H1 (cell line): ENCODE measurements at regions not wholly inside any gene's neighbourhood (a gene's known extent, or its start where the extent isn't known, plus 50 kb on each side); places are given as distances from the start of the nearest gene placed in this dataset.

Experiments used
- CTCF ChIA-PET: fragments of 300-600 bp; sonication (Branson Sonifier 250); formaldehyde crosslinking; loops from one replicate; lab custom pipeline; 2021; ENCODE audit not compliant: partially characterized antibody; lab: Charles Lee
- POLR2A ChIA-PET: fragments of 300-600 bp; sonication (Branson Sonifier 250); formaldehyde crosslinking; loops from one replicate; lab custom pipeline; 2021; ENCODE audit warnings: inconsistent platforms; ENCODE audit not compliant: partially characterized antibody; lab: Charles Lee
- DNase-seq, 2 experiments: peaks; one replicate each; pipeline versions ENCODE4 v3.0.0 to v3.0.0-alpha.2; 2010 to 2022; ENCODE audit warnings: low spot score in 2 of 2, low read depth in 1 of 2, mixed read lengths in 1 of 2
- FAIRE-seq: peaks from 2 replicates; lab custom pipeline; 2011; peaks lifted over from hg19 to GRCh38; lab: Jason Lieb, UNC
- H2AFZ ChIP-seq: 2 replicates; pipeline ENCODE4 v1.8.1; 2012; ENCODE audit warnings: low read length, inconsistent platforms
- H2AK5ac ChIP-seq: 2 replicates; pipeline ENCODE4 v1.6.1; 2013; ENCODE audit warnings: low read depth, low read length
- H2BK120ac ChIP-seq: replicated peaks from 2 replicates; pipeline ENCODE3; 2013; ENCODE audit warnings: low read depth, low read length, inconsistent platforms
- H2BK12ac ChIP-seq: 2 replicates; pipeline ENCODE4 v1.6.1; 2013; ENCODE audit warnings: low read depth, low read length
- H2BK15ac ChIP-seq: 2 replicates; pipeline ENCODE4 v1.6.1; 2013; ENCODE audit warnings: low read length
- H2BK20ac ChIP-seq: 2 replicates; pipeline ENCODE4 v1.6.1; 2013; ENCODE audit warnings: low read length
- H2BK5ac ChIP-seq: 2 replicates; pipeline ENCODE4 v1.6.1; 2013; ENCODE audit warnings: low read depth, low read length
- H3K14ac ChIP-seq: 2 replicates; pipeline ENCODE4 v1.6.1; 2013; ENCODE audit warnings: inconsistent platforms; ENCODE audit not compliant: insufficient read length
- H3K18ac ChIP-seq: 2 replicates; pipeline ENCODE4 v1.6.1; 2013; ENCODE audit warnings: low read length; ENCODE audit errors: extremely low read depth
- H3K23ac ChIP-seq: 2 replicates; pipeline ENCODE4 v1.6.1; 2013; ENCODE audit warnings: inconsistent platforms; ENCODE audit not compliant: insufficient read length
- H3K23me2 ChIP-seq: 2 replicates; pipeline ENCODE4 v1.6.1; 2013; ENCODE audit warnings: low read depth, low read length
- H3K27ac ChIP-seq: 2 replicates; pipeline ENCODE4 v1.6.1; 2011; ENCODE audit warnings: low read depth, low read length, inconsistent platforms
- H3K27me3 ChIP-seq, 4 experiments: replicated peaks in 1 of 4; 1 replicate in 1 of 4; 2 replicates in 3 of 4; pipeline versions ENCODE4 v1.6.1 to v1.8.1; 2011 to 2013; ENCODE audit warnings: low read length in 3 of 4, mild to moderate bottlenecking in 3 of 4, inconsistent platforms in 2 of 4, mixed read lengths in 2 of 4, moderate library complexity in 1 of 4; ENCODE audit not compliant: control insufficient read depth in 3 of 4, insufficient read depth in 3 of 4; ENCODE audit errors: extremely low read depth in 1 of 4
- H3K36me3 ChIP-seq, 4 experiments: 2 replicates each; pipeline versions ENCODE4 v1.6.1 to v1.8.1; 2011 to 2013; ENCODE audit warnings: mild to moderate bottlenecking in 4 of 4, low read length in 3 of 4, moderate library complexity in 2 of 4, control low read depth in 1 of 4, inconsistent platforms in 1 of 4; ENCODE audit not compliant: insufficient read depth in 4 of 4, control insufficient read depth in 2 of 4
- H3K4ac ChIP-seq: replicated peaks from 2 replicates; pipeline ENCODE3; 2013; ENCODE audit warnings: low read length, low read depth, mixed read lengths, inconsistent platforms; ENCODE audit not compliant: insufficient read length
- H3K4me1 ChIP-seq, 4 experiments: replicated peaks in 1 of 4; 1 replicate in 1 of 4; 2 replicates in 3 of 4; pipeline versions ENCODE4 v1.6.1 to v1.8.1; 2011 to 2013; ENCODE audit warnings: low read length in 3 of 4, inconsistent platforms in 2 of 4, mixed read lengths in 1 of 4; ENCODE audit not compliant: insufficient read depth in 4 of 4, control insufficient read depth in 3 of 4
- H3K4me2 ChIP-seq, 2 experiments: 2 replicates each; pipeline versions ENCODE4 v1.6.1 to v1.8.1; 2011 to 2013; ENCODE audit warnings: low read depth in 2 of 2, low read length in 2 of 2, control low read depth in 1 of 2, inconsistent platforms in 1 of 2, mild to moderate bottlenecking in 1 of 2; ENCODE audit not compliant: insufficient read depth in 1 of 2
- H3K4me3 ChIP-seq, 4 experiments: fragments of 200-600, 300-600 bp in 1 of 4; sonication (generic), shearing (Covaris generic), sonication (Bioruptor Twin) in 1 of 4; 2 replicates each; pipeline versions ENCODE4 v1.5.1 to v1.8.1; 2011 to 2016; ENCODE audit warnings: low read length in 4 of 4, low read depth in 3 of 4, control low read depth in 2 of 4, inconsistent platforms in 2 of 4, mild to moderate bottlenecking in 2 of 4, mixed read lengths in 1 of 4, moderate library complexity in 1 of 4; ENCODE audit not compliant: insufficient read depth in 2 of 4; ENCODE audit errors: extremely low read depth in 1 of 4
- H3K56ac ChIP-seq: replicated peaks from 2 replicates; pipeline ENCODE3; 2013; ENCODE audit warnings: low read depth, mild to moderate bottlenecking, mixed read lengths, low read length, inconsistent platforms; ENCODE audit not compliant: insufficient read length
- H3K79me1 ChIP-seq: 2 replicates; pipeline ENCODE4 v1.6.1; 2013; ENCODE audit warnings: low read depth, low read length, control low read depth
- H3K79me2 ChIP-seq, 2 experiments: 2 replicates each; pipeline versions ENCODE4 v1.6.1 to v1.8.1; 2012 to 2013; ENCODE audit warnings: low read length in 2 of 2, mild to moderate bottlenecking in 2 of 2, inconsistent platforms in 1 of 2; ENCODE audit not compliant: insufficient read depth in 2 of 2, control insufficient read depth in 1 of 2
- H3K9ac ChIP-seq, 4 experiments: replicated peaks in 1 of 4; 1 replicate in 1 of 4; 2 replicates in 3 of 4; pipeline versions ENCODE4 v1.6.1 to v1.8.1; 2011 to 2013; ENCODE audit warnings: low read depth in 3 of 4, low read length in 3 of 4, control low read depth in 2 of 4, mild to moderate bottlenecking in 2 of 4, moderate library complexity in 2 of 4, inconsistent platforms in 1 of 4; ENCODE audit errors: extremely low read depth in 1 of 4
- H3K9me3 ChIP-seq, 2 experiments: 2 replicates each; pipeline versions ENCODE4 v1.6.1 to v1.8.1; 2012 to 2013; ENCODE audit warnings: mild to moderate bottlenecking in 2 of 2, moderate library complexity in 2 of 2, control low read depth in 1 of 2, inconsistent platforms in 1 of 2, low read depth in 1 of 2, low read length in 1 of 2, mixed read lengths in 1 of 2; ENCODE audit not compliant: insufficient read depth in 2 of 2
- H4K20me1 ChIP-seq, 2 experiments: replicated peaks in 1 of 2; 2 replicates each; pipeline versions ENCODE3 to v1.8.1; 2011 to 2013; ENCODE audit warnings: inconsistent platforms in 2 of 2, low read length in 2 of 2, mild to moderate bottlenecking in 1 of 2; ENCODE audit not compliant: insufficient read depth in 2 of 2, control insufficient read depth in 1 of 2
- H4K5ac ChIP-seq: 2 replicates; pipeline ENCODE4 v1.6.1; 2013; ENCODE audit warnings: low read length, low read depth, mixed read lengths, inconsistent platforms; ENCODE audit not compliant: insufficient read length
- H4K8ac ChIP-seq: 2 replicates; pipeline ENCODE4 v1.8.0; 2013; ENCODE audit warnings: mild to moderate bottlenecking, moderate library complexity, low read length, inconsistent platforms; ENCODE audit not compliant: insufficient read depth; ENCODE audit errors: extremely low read depth
- H4K91ac ChIP-seq: replicated peaks from 2 replicates; pipeline ENCODE3; 2013; ENCODE audit warnings: low read length, mixed read lengths, inconsistent platforms; ENCODE audit not compliant: insufficient read length
- CBX5 ChIP-seq: fragments of 300-800, 300-1000 bp; sonication (generic); IDR thresholded peaks from 2 replicates; pipeline ENCODE4 v1.7.1; 2016; ENCODE audit warnings: antibody characterized with exemption, low read length, low read depth
- CHD1 ChIP-seq: IDR thresholded peaks from 2 replicates; pipeline ENCODE4 v1.6.1; 2012; ENCODE audit warnings: low read depth, low read length, improper control_type of control experiment
- CHD2 ChIP-seq: IDR thresholded peaks from 2 replicates; pipeline ENCODE4 v1.6.1; 2012; ENCODE audit warnings: low read length, improper control_type of control experiment
- CTBP2 ChIP-seq: IDR thresholded peaks from 2 replicates; pipeline ENCODE4 v1.7.0; 2011; ENCODE audit warnings: borderline replicate concordance, mild to moderate bottlenecking, moderate library complexity, mixed read lengths, low read length; ENCODE audit not compliant: insufficient read depth, insufficient read length
- E2F6 ChIP-seq: IDR thresholded peaks from 2 replicates; pipeline ENCODE4 v1.6.1; 2012; ENCODE audit warnings: inconsistent platforms
- EGR1 ChIP-seq: IDR thresholded peaks from 2 replicates; pipeline ENCODE4 v1.6.1; 2011; ENCODE audit warnings: low read depth, low read length, borderline replicate concordance
- EP300 ChIP-seq, 2 experiments: IDR thresholded peaks; 1 replicate in 1 of 2; 2 replicates in 1 of 2; pipeline ENCODE4 v1.6.1; 2011 to 2012; ENCODE audit warnings: low read depth in 2 of 2, low read length in 2 of 2, mild to moderate bottlenecking in 2 of 2, borderline replicate concordance in 1 of 2, inconsistent platforms in 1 of 2, moderate library complexity in 1 of 2
- EZH2 ChIP-seq: fragments of 200-600 bp; sonication (generic); IDR thresholded peaks from 2 replicates; pipeline ENCODE4 v1.7.1; 2012; ENCODE audit warnings: low read depth, mild to moderate bottlenecking, moderate library complexity, low read length, inconsistent platforms; ENCODE audit not compliant: severe bottlenecking
- GABPA ChIP-seq: IDR thresholded peaks from 2 replicates; pipeline ENCODE4 v1.6.1; 2011; ENCODE audit warnings: mild to moderate bottlenecking, low read length, moderate library complexity, borderline replicate concordance; ENCODE audit not compliant: insufficient read depth
- GTF2F1 ChIP-seq: IDR thresholded peaks from 2 replicates; pipeline ENCODE4 v1.6.1; 2012; ENCODE audit warnings: low read depth, low read length, improper control_type of control experiment, borderline replicate concordance
- MAFK ChIP-seq: IDR thresholded peaks from 2 replicates; pipeline ENCODE4 v1.6.1; 2012; ENCODE audit warnings: low read depth, mild to moderate bottlenecking, improper control_type of control experiment, low read length
- SIN3A ChIP-seq, 2 experiments: IDR thresholded peaks in 1 of 2; conservative IDR thresholded peaks in 1 of 2; 2 replicates each; pipeline ENCODE4 v1.6.1; 2011 to 2012; ENCODE audit warnings: low read length in 2 of 2, improper control_type of control experiment in 1 of 2, low read depth in 1 of 2, mild to moderate bottlenecking in 1 of 2
- SIX5 ChIP-seq: IDR thresholded peaks from 2 replicates; pipeline ENCODE4 v1.6.1; 2011; ENCODE audit warnings: mild to moderate bottlenecking, low read depth, low read length
- TBP ChIP-seq: IDR thresholded peaks from 2 replicates; pipeline ENCODE4 v1.6.1; 2011; ENCODE audit warnings: low read depth, low read length, improper control_type of control experiment
- WGBS, 2 experiments: shearing (Covaris generic) in 1 of 2; methylation state at CpG; one replicate each; pipeline versions ENCODE4 v1.1.6 to v1.1.7; 2013 to 2015; ENCODE audit warnings: low lambda C conversion rate in 2 of 2, mixed read lengths in 2 of 2, inconsistent platforms in 1 of 2, low coverage in 1 of 2, missing lambda C conversion rate in 1 of 2; ENCODE audit not compliant: insufficient replicate concordance in 2 of 2, insufficient coverage in 1 of 2, insufficient read length in 1 of 2; ENCODE audit errors: extremely low coverage in 1 of 2, missing lambda C conversion rate in 1 of 2; 5-methylcytosine and 5-hydroxymethylcytosine counted together

- ChIA-PET CTCF (interaction anchor here (0.8 to 1.4 kb wide), 3 partner anchors 14 to 97 kb away, joined by 3 to 5 read pairs (median 3); no protein-coding TSS in a partner anchor), POLR2A (no interaction called here)
- H2AFZ ChIP-seq = no peak overlapping the region
- H2BK20ac ChIP-seq = no peak overlapping the region
- no peak overlapping the region for H2BK12ac ChIP-seq
- H3K23me2 ChIP-seq = no peaks in the 10 kb centered on the region
- H3K4me3 ChIP-seq = no peak overlapping the region
- H2BK120ac ChIP-seq = no peak overlapping the region
- no peak overlapping the region for H3K18ac ChIP-seq
- H4K91ac ChIP-seq = no peak overlapping the region
- H3K9ac ChIP-seq = no peak overlapping the region
- H3K27ac ChIP-seq = no peak overlapping the region
- no peaks in the 10 kb centered on the region for H3K79me1 ChIP-seq
- no peak overlapping the region for H2AK5ac ChIP-seq
- no peak overlapping the region for H3K56ac ChIP-seq
- no peaks in the 10 kb centered on the region for H3K27me3 ChIP-seq
- no peak overlapping the region for H4K5ac ChIP-seq
- H3K4me2 ChIP-seq = no peak overlapping the region
- no peak overlapping the region for H3K4ac ChIP-seq
- no peak overlapping the region for H2BK5ac ChIP-seq
- H2BK15ac ChIP-seq = no peak overlapping the region
- 91% methylated on average over 2 of the region's 2 CpGs; no CpG with 5 or more reads in 1 of the 2 experiments for WGBS, 2 experiments
- H3K36me3 ChIP-seq = no peaks in the 10 kb centered on the region
- no peak overlapping the region for H4K8ac ChIP-seq
- DNase-seq (no peak), FAIRE-seq (no peak)
- H4K20me1 ChIP-seq = no peaks in the 10 kb centered on the region
- no peaks in the 10 kb centered on the region for H3K4me1 ChIP-seq
- no peaks in the 10 kb centered on the region for H3K9me3 ChIP-seq
- H3K14ac ChIP-seq = no peak overlapping the region
- no peak overlapping the region for H3K23ac ChIP-seq
- H3K79me2 ChIP-seq = no peaks in the 10 kb centered on the region
- TF ChIP-seq EP300 (IDR thresholded peaks at IDR 0.05; ENCODE audit: borderline replicate concordance in 1 of 2, low read depth in 2 of 2, low read length in 2 of 2) (no peak), CBX5 (no peak), EZH2 (no peak), TBP (no peak), CTBP2 (no peak), E2F6 (no peak), CHD1 (no peak), GTF2F1 (no peak), SIN3A (conservative IDR thresholded peaks at IDR 0.05 in 1 of 2, IDR thresholded peaks at IDR 0.05 in 1 of 2; ENCODE audit: low read depth in 1 of 2, low read length in 2 of 2) (no peak), EGR1 (no peak), SIX5 (no peak), GABPA (no peak), MAFK (no peak), CHD2 (no peak)
These were observed 251.0 kb downstream of the AHR start for GRCh38 chr7:17549406-17549805.
